Neural crest cell (in vitro differentiated cells): ENCODE measurements at regions not wholly inside any gene's neighbourhood (a gene's known extent, or its start where the extent isn't known, plus 50 kb on each side); places are given as distances from the start of the nearest gene placed in this dataset.

Experiments used
- DNase-seq: peaks from one replicate; pipeline ENCODE4 v3.0.0; 2021; ENCODE audit warnings: low read depth, mixed read lengths, low spot score
- H3K27ac Mint-ChIP-seq: one replicate; pipeline ENCODE4 v1.8.0; 2021; ENCODE audit warnings: mild to moderate bottlenecking, mixed read lengths; ENCODE audit not compliant: unreplicated experiment
- H3K27me3 Mint-ChIP-seq: 2 replicates; pipeline ENCODE4 v1.8.0; 2021; ENCODE audit warnings: low read depth, mild to moderate bottlenecking, mixed read lengths
- H3K36me3 Mint-ChIP-seq: 2 replicates; pipeline ENCODE4 v1.8.0; 2021; ENCODE audit warnings: low read depth, mild to moderate bottlenecking, mixed read lengths
- H3K4me1 Mint-ChIP-seq: 2 replicates; pipeline ENCODE4 v1.8.0; 2021; ENCODE audit warnings: mixed read lengths
- H3K4me3 Mint-ChIP-seq: one replicate; pipeline ENCODE4 v1.8.0; 2021; ENCODE audit warnings: mild to moderate bottlenecking, mixed read lengths
- H3K9me3 Mint-ChIP-seq: 2 replicates; pipeline ENCODE4 v1.8.0; 2021; ENCODE audit warnings: mixed read lengths
- CTCF ChIP-seq: fragments of 200-600 bp; sonication (generic); conservative IDR thresholded peaks from 2 replicates; pipeline ENCODE4 v1.5.0; 2021; ENCODE audit warnings: antibody characterized with exemption, mild to moderate bottlenecking

DNA sequence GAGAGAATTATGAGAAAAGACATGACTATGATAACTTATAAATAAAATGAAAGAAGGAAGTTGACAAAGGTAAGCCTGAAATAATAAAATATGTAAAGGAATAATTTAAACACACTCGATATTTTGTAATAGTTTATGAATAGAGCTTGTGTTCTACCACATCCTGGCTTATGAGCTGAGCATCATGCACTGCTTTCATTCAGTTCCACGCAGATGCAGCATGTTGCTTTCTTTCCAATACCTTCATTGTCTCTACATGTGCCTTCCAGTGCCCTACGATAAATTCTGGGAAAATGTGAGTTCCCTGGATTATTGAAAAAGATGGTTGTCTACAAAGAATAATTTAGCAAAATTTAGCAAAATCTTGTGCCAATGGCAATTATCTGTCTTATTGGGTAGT is 398.9 kb upstream of the SEMA3C start:
- Mint-ChIP-seq H3K27ac (peak overlapping the region; percentile 88), H3K9me3 (no peaks in the 10 kb centered on the region), H3K36me3 (no peaks in the 10 kb centered on the region), H3K4me1 (peaks cover 12% of the 10 kb centered on the region), H3K4me3 (no peak overlapping the region), H3K27me3 (no peaks in the 10 kb centered on the region)
- DNase-seq, result no peak
- no peak for TF ChIP-seq CTCF

- Mint-ChIP-seq H3K9me3 (peaks cover 2% of the 10 kb centered on the region), H3K27ac (peak overlapping the region; percentile 39), H3K4me3 (no peak overlapping the region), H3K36me3 (no peaks in the 10 kb centered on the region), H3K4me1 (peaks cover 8% of the 10 kb centered on the region), H3K27me3 (no peaks in the 10 kb centered on the region)
- DNase-seq, result no peak
- TF ChIP-seq CTCF, result no peak
Measured at GRCh38 chr7:81308643-81309322, 389.9 kb upstream of the SEMA3C start.

- H3K4me3 Mint-ChIP-seq, result no peak overlapping the region
- H3K27ac Mint-ChIP-seq, result no peak overlapping the region
Measured at GRCh38 chr7:81301815-81302214, 383.0 kb upstream of the SEMA3C start.

DNA sequence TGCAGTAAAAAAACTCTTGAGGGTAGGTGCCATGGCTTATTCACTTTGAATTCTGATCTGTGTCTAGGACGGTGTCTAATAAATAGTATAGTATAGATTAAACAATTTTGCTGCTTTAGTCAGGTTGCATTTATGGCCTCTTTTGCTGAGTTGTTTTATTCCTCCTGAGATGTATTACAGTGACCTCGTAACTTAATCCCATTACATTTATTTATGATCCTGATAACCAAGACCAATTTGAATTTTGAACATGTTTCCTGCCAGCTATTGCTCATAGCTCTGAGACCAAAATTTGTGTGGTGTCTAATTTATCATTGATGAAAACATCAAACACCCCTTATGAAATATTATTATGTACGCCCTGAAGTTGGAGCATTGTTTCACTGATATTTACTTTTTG is 381.9 kb upstream of the SEMA3C start:
- TF ChIP-seq CTCF, result no peak
- Mint-ChIP-seq H3K4me3 (no peak overlapping the region), H3K9me3 (no peaks in the 10 kb centered on the region), H3K27me3 (no peaks in the 10 kb centered on the region), H3K36me3 (no peaks in the 10 kb centered on the region), H3K4me1 (peaks cover 14% of the 10 kb centered on the region), H3K27ac (no peak overlapping the region)
- DNase-seq, result no peak

More at GRCh38 chr7:81301815-81302214, 383.0 kb upstream of the SEMA3C start:
- H3K9me3 Mint-ChIP-seq, result no peaks in the 10 kb centered on the region
- H3K4me1 Mint-ChIP-seq, result peaks cover 14% of the 10 kb centered on the region
- no peak for DNase-seq
- H3K27me3 Mint-ChIP-seq, result no peaks in the 10 kb centered on the region
- H3K36me3 Mint-ChIP-seq, result no peaks in the 10 kb centered on the region
- TF ChIP-seq CTCF, result no peak

DNA sequence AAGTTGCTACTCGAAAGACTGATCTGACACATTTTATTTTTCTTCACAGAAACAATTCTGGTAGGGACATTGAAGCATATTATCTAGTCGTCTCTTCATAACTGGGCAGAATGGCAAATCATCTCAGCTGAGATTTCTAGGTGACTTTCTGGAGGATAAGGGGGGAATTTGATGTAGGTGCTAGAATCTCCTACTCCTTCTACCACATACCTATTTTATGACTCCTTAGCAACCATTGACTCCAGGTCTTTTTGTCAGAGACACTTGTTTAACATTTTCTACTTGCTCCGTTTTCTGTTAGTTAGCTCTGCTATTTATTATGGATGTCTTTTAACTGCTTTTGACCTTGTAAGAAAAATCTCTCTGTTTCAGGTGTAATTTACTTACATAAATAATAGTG is 380.9 kb upstream of the SEMA3C start:
- no peak overlapping the region for H3K27ac Mint-ChIP-seq
- H3K4me3 Mint-ChIP-seq, result no peak overlapping the region
- no peak for TF ChIP-seq CTCF
- no peaks in the 10 kb centered on the region for H3K36me3 Mint-ChIP-seq
- no peaks in the 10 kb centered on the region for H3K9me3 Mint-ChIP-seq
- DNase-seq, result no peak
- peaks cover 14% of the 10 kb centered on the region for H3K4me1 Mint-ChIP-seq
- no peaks in the 10 kb centered on the region for H3K27me3 Mint-ChIP-seq
